Neural crest cell (in vitro differentiated cells): ENCODE measurements at regions not wholly inside any gene's neighbourhood (a gene's known extent, or its start where the extent isn't known, plus 50 kb on each side); places are given as distances from the start of the nearest gene placed in this dataset.

Experiments
- DNase-seq: peaks from one replicate; pipeline ENCODE4 v3.0.0; 2021; ENCODE audit warnings: low read depth, mixed read lengths, low spot score
- H3K27ac Mint-ChIP-seq: one replicate; pipeline ENCODE4 v1.8.0; 2021; ENCODE audit warnings: mild to moderate bottlenecking, mixed read lengths; ENCODE audit not compliant: unreplicated experiment
- H3K27me3 Mint-ChIP-seq: 2 replicates; pipeline ENCODE4 v1.8.0; 2021; ENCODE audit warnings: low read depth, mild to moderate bottlenecking, mixed read lengths
- H3K36me3 Mint-ChIP-seq: 2 replicates; pipeline ENCODE4 v1.8.0; 2021; ENCODE audit warnings: low read depth, mild to moderate bottlenecking, mixed read lengths
- H3K4me1 Mint-ChIP-seq: 2 replicates; pipeline ENCODE4 v1.8.0; 2021; ENCODE audit warnings: mixed read lengths
- H3K4me3 Mint-ChIP-seq: one replicate; pipeline ENCODE4 v1.8.0; 2021; ENCODE audit warnings: mild to moderate bottlenecking, mixed read lengths
- H3K9me3 Mint-ChIP-seq: 2 replicates; pipeline ENCODE4 v1.8.0; 2021; ENCODE audit warnings: mixed read lengths
- TF ChIP-seq, protein P1 (sequence below): fragments of 200-600 bp; sonication (generic); conservative IDR thresholded peaks from 2 replicates; pipeline ENCODE4 v1.5.0; 2021; ENCODE audit warnings: antibody characterized with exemption, mild to moderate bottlenecking

DNA sequence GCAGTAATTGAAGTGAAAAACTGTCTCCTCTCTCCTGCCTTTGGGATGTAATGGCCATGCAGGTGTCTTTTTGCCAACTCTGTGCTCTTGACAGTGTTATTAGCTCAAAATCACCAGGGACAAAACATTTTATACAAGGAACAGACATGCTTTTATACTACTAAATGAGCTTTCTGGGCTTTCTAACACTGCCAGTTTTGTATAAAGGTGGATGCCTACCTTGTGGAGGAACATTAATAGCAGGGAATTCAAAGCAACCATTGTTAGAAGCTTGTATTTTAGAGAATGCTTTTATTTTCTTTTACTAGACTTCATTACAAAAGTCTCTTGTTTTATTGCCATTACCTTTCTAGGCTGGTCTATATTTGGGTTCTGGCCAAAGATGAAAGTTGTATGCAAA, 54.7 kb upstream of the ARSJ start:
- Mint-ChIP-seq H3K4me1 (no peaks in the 10 kb centered on the region), H3K9me3 (no peaks in the 10 kb centered on the region), H3K4me3 (no peak overlapping the region), H3K36me3 (no peaks in the 10 kb centered on the region), H3K27ac (no peak overlapping the region), H3K27me3 (no peaks in the 10 kb centered on the region)
- TF ChIP-seq, protein P1, sequence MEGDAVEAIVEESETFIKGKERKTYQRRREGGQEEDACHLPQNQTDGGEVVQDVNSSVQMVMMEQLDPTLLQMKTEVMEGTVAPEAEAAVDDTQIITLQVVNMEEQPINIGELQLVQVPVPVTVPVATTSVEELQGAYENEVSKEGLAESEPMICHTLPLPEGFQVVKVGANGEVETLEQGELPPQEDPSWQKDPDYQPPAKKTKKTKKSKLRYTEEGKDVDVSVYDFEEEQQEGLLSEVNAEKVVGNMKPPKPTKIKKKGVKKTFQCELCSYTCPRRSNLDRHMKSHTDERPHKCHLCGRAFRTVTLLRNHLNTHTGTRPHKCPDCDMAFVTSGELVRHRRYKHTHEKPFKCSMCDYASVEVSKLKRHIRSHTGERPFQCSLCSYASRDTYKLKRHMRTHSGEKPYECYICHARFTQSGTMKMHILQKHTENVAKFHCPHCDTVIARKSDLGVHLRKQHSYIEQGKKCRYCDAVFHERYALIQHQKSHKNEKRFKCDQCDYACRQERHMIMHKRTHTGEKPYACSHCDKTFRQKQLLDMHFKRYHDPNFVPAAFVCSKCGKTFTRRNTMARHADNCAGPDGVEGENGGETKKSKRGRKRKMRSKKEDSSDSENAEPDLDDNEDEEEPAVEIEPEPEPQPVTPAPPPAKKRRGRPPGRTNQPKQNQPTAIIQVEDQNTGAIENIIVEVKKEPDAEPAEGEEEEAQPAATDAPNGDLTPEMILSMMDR: no peak
- no peak for DNase-seq

DNA sequence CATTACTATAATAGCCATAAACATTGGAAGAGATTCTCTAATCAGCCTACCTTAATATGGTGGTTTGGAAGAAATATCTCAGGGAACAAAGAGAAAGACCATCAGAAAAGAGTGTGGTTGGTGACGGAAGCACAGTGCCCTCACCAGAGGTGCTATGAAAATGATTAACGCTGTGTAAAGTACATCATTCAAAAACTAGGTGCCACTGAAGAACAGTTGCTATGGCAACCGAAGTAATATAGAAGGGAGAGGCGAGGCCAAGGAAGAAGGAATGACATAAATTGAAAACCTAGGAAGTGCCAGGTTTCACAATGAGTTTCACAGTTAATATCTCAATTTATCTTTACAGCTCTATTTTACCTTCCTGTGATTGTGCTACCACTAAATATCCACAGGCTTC, 57.0 kb upstream of the ARSJ start:
- no peak overlapping the region for H3K27ac Mint-ChIP-seq
- H3K4me1 Mint-ChIP-seq: no peaks in the 10 kb centered on the region
- no peaks in the 10 kb centered on the region for H3K36me3 Mint-ChIP-seq
- no peak overlapping the region for H3K4me3 Mint-ChIP-seq
- TF ChIP-seq, protein P1: no peak
- no peak for DNase-seq
- H3K9me3 Mint-ChIP-seq: no peaks in the 10 kb centered on the region
- no peaks in the 10 kb centered on the region for H3K27me3 Mint-ChIP-seq

DNA sequence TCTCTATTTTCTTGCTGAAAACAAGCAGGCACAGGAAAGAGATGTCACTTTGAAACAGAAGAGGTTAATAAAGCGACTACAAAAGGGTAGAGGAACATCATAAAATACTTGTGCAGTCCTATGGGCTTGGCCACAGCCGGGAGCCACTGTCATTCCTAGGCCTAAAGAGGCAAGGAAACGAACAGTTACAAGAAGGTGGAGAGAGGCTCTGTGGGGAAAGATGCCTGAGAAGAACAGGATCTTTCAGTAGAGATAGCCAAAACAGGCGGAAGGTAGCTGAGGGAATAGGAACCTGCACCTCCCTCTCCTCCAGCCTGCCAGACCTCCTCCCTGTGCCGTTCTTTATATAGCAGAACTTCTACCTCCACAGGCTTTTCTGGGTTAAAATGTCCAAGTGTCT, 57.4 kb upstream of the ARSJ start:
- Mint-ChIP-seq H3K36me3 (no peaks in the 10 kb centered on the region), H3K4me3 (no peak overlapping the region), H3K9me3 (no peaks in the 10 kb centered on the region), H3K27me3 (no peaks in the 10 kb centered on the region), H3K27ac (no peak overlapping the region), H3K4me1 (no peaks in the 10 kb centered on the region)
- no peak for DNase-seq
- TF ChIP-seq, protein P1: no peak

DNA sequence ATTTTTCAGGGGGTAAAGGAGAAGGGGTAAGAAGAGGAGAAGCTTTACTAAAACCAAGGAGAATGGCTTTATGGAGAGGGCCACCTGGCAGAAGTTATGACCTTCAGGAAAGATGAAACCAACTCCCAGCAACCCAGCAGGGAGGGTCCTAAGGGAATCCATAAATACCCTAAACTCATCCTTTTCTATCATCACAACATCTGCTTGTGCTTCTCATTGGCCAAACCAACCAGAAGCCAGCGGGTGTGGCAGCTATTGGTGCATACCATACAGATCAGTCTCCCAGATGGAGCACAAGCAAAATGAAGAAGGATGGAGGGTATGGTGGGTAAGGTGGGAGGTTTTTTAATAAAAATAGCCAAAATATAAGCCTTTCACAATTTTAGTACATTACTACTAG, 58.5 kb upstream of the ARSJ start:
- Mint-ChIP-seq H3K27me3 (no peaks in the 10 kb centered on the region), H3K27ac (no peak overlapping the region), H3K4me1 (no peaks in the 10 kb centered on the region), H3K4me3 (no peak overlapping the region), H3K36me3 (no peaks in the 10 kb centered on the region), H3K9me3 (peaks cover 3% of the 10 kb centered on the region)
- TF ChIP-seq, protein P1: no peak
- no peak for DNase-seq

DNA sequence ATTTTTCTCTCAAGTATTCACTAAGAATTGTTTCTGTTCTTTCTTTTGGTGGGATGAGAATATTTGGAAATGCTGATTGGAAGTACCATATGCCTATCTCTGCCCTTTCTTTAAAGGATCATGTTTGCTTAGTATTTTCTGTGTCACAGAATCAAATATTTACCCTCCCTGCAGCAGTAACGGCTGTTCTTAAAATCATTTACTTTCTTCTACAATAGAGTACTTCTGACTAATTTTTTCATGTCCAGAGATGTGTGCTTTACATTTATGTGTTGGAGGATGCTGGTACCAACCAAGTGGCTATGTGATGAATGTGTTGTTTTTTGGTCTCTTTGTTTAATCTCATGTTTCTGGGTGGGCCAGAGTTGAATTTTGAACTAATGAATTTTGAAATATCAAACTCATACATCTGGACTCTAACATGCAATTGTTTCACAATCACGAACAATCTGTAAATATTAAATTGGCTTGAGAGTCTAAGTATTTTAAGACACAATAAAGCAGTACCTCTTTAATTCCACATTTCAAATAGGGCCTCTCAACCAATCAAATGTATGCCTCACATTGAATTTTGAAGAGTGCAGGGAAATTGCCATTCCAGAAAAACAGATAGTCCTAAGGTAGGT, 59.4 kb upstream of the ARSJ start:
- DNase-seq: no peak
- Mint-ChIP-seq H3K27ac (no peak overlapping the region), H3K4me1 (no peaks in the 10 kb centered on the region), H3K36me3 (no peaks in the 10 kb centered on the region), H3K27me3 (no peaks in the 10 kb centered on the region), H3K9me3 (peaks cover 3% of the 10 kb centered on the region), H3K4me3 (no peak overlapping the region)
- TF ChIP-seq, protein P1: no peak
